HAP-1 (cell line): ENCODE measurements at regions not wholly inside any gene's neighbourhood (a gene's known extent, or its start where the extent isn't known, plus 50 kb on each side); places are given as distances from the start of the nearest gene placed in this dataset.

Source experiments
- DNase-seq, 2 experiments: peaks; one replicate each; pipeline ENCODE4 v3.0.0-alpha.2; 2016 to 2020; ENCODE audit warnings: low spot score in 2 of 2
- H3K27me3 ChIP-seq: fragments of 250-450 bp; sonication (Bioruptor Pico); 2 replicates; pipeline ENCODE4 v1.5.1; 2020; ENCODE audit warnings: low read depth, mild to moderate bottlenecking, moderate library complexity
- H3K36me3 ChIP-seq: fragments of 250-450 bp; sonication (Bioruptor Pico); replicated peaks from 2 replicates; pipeline ENCODE4 v1.5.1; 2020; ENCODE audit warnings: mild to moderate bottlenecking
- H3K4me1 ChIP-seq: fragments of 250-450 bp; sonication (Bioruptor Pico); 2 replicates; pipeline ENCODE4 v1.5.1; 2020; ENCODE audit warnings: mild to moderate bottlenecking
- H3K4me3 ChIP-seq: fragments of 250-450 bp; sonication (Bioruptor Pico); 2 replicates; pipeline ENCODE4 v1.5.1; 2020; ENCODE audit warnings: mild to moderate bottlenecking, moderate library complexity
- H3K9me3 ChIP-seq: fragments of 250-450 bp; sonication (Bioruptor Pico); 2 replicates; pipeline ENCODE4 v1.5.1; 2020; ENCODE audit warnings: mild to moderate bottlenecking, moderate library complexity
- in situ Hi-C: fragments of 300-500 bp; cut with MboI; formaldehyde crosslinking; loops from 3 replicates; pipeline ENCODE4 v1.14.3; 2020; ENCODE audit warnings: low sequenced_read_pairs, inconsistent platforms, mixed read lengths

DNA sequence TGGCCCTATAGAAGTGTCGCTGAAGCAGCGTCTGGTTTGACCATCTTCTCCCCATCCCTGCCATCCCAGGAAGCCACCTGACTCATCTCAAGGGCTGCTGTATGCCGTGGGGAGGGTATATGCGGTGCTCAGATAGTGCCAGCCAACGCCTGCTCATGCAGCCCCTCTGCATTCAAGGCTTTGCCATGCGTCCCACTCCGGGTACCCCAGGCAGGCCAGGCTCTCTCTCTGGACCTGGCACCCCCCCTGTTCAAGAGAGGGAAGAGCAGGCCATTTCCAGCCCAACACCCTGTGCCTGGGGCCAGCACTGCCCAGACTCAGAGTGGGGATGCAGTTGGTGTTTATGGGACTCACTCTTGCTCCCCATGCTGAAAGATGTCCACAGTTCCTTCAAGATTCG lies 130.0 kb downstream of the GLI2 start:
- H3K9me3 ChIP-seq, result no peaks in the 10 kb centered on the region
- no peaks in the 10 kb centered on the region for H3K36me3 ChIP-seq
- in situ Hi-C loops, result no loop called here
- H3K4me1 ChIP-seq, result no peaks in the 10 kb centered on the region
- no peak for DNase-seq
- no peak overlapping the region for H3K4me3 ChIP-seq
- H3K27me3 ChIP-seq, result no peaks in the 10 kb centered on the region

DNA sequence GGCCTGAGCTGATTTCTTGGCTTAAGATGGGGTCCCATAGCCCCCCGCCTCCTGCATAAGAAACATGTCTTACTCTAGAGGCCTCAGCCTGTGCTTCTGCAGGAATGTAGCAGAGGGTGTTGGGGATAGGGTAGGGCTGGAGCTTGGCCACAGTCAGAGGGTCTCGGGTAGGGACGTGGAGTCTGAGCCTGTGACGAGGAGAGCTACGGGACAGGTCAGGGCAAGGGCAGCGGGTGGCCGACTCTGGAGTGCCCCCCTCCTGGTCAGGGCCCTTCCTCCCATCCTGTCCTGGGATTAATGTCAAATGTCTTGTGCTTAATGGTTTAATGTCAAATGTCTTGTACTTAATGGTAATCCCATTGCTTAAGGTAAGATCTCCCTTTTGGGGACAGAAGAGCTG lies 130.4 kb downstream of the GLI2 start:
- H3K4me1 ChIP-seq, result no peaks in the 10 kb centered on the region
- no peak for DNase-seq
- no peaks in the 10 kb centered on the region for H3K27me3 ChIP-seq
- H3K4me3 ChIP-seq, result no peak overlapping the region
- in situ Hi-C loops, result no loop called here
- no peaks in the 10 kb centered on the region for H3K9me3 ChIP-seq
- no peaks in the 10 kb centered on the region for H3K36me3 ChIP-seq

DNA sequence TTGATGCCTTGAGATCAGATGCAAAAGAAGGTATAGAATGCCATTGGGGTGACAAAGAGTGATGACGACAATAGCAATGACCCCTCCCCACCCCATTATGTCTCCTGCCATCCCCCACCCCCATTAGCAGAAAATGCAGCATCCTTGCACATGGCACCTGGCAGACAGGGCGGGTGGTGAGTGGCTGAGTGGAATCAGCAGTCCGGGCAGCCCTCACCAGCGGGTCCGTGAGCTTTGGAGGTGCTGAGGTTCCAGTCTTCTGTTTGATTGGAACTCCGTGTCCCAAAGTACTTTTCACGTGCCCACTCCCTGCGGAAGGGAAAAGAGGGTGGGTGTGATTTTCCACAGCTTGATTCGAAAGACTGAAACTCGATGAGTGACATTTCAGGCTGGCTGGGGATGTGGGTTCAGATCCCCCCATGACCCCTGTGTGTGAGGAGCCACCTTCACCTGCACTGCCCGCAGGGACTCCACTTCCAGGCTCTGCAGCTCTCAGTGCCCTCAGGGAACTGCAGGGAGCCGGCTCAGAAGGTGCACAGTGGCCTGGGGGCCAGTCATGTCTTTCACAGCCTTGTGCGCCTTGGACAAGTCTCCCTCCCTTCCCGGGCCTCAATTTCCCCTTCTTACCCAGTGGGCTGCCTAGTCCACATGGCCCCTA lies 130.9 kb downstream of the GLI2 start:
- Histone ChIP-seq H3K4me3 (no peak overlapping the region), H3K9me3 (no peaks in the 10 kb centered on the region)
- in situ Hi-C loops, result no loop called here

DNA sequence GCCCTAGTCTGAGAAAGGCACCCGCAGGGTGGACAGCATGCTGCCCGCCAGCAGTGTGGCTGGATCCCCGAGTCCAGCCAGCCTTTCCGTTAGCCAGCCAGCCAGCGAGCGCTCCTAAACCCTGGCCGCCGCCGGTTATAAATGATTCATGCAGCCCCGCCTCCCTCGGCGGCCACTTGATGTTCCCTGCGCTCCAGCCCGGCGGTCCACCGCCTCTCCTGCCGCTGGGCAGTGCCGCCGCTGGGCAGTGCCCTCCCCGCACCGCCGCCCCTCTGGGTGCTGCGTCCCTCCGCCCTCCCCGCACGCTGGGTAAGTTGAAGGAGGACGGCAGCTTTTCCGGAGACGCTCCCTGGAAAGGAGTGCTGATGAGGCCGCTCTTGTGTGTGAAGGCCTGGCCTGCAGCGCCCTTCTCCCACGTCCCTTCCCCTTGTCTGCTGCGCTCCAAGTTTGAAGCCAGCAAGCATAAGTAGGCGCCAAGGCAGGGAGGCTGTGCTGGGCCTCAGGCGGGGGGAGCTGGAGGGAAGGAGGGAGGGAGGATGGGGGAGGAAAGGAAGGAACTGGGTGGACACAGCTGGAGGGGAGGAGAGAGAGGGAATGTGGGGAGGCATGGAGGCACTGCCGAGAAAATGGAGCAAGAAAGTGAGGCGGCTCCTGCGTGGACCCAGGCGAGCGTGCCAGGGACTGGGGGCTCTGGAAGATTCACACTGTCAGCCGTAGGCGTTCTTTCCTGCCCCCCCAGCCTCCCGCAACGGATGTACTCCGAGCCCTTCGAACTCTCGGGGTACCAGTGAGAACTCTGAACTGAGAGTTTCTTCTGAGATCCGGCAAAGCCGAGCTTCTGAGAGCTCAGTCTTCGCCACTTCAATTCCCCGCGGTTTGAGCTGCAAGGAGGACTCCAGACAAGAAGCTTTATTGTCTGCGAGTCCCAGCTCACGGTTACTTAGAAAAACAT lies 131.9 kb downstream of the GLI2 start:
- no peak overlapping the region for H3K4me3 ChIP-seq
- no peaks in the 10 kb centered on the region for H3K27me3 ChIP-seq
- H3K36me3 ChIP-seq, result no peaks in the 10 kb centered on the region
- H3K4me1 ChIP-seq, result no peaks in the 10 kb centered on the region
- DNase-seq, result no peak
- no peaks in the 10 kb centered on the region for H3K9me3 ChIP-seq
- in situ Hi-C loops, result no loop called here

More for the DNA sequence above, 130.9 kb downstream of the GLI2 start:
- no peaks in the 10 kb centered on the region for H3K4me1 ChIP-seq
- no peak for DNase-seq
- no peaks in the 10 kb centered on the region for H3K27me3 ChIP-seq
- no peaks in the 10 kb centered on the region for H3K36me3 ChIP-seq

DNA sequence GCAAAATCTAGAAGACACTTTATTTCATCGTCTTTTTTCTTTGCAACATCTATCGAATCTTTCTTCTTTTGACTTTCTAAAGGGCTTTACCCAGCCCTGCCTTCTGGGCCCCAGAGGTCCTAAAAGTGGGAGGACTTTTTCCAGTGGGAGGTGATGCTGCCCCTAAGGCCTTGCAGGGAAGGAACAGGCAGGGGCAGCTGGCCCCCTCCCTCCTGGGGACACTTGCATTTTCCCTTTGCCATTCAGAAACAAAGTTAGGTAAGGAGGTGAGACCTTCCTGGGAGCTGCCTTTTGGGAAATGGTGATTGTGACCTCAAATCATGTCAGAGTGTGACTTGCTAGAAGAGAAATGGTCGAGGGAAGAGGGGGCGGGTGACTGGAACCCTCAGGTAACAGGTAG lies 132.7 kb downstream of the GLI2 start:
- in situ Hi-C loops, result no loop called here
- DNase-seq, result no peak
- no peaks in the 10 kb centered on the region for H3K27me3 ChIP-seq
- no peaks in the 10 kb centered on the region for H3K36me3 ChIP-seq
- no peak overlapping the region for H3K4me3 ChIP-seq
- no peaks in the 10 kb centered on the region for H3K9me3 ChIP-seq
- H3K4me1 ChIP-seq, result no peaks in the 10 kb centered on the region

DNA sequence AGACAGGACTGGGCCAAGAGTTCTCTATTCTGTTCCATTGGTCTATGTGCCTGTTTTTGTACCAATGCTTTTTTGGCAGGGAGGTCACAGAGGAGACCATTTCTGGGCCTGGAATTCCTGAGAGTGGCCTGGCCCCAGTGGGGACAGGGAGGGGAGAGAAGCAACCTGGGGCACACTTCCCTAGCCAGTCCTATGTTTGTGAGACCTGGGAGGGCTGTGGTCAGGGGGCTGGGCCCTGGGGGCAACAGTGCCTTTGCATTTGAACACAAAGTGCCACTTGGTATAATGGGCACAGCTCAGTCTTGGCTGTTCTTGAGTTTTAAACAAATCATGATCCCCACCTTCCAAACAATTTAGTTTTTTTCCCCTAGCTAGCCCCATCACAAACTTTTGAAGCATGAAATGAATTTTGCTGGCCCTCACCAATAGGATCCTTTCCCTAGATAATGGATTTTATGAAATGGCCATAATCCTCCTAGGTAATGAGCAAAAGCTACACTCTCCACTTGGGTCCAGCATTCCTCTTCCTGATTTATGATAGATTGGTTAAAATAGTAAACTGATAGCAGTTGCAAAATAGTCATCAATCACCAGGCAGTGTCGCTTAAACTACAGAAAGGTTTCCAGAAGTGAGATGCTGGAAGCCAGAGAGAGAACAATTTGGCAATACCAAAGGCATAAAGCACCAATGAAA lies 133.5 kb downstream of the GLI2 start:
- DNase-seq, result no peak
- H3K4me3 ChIP-seq, result no peak overlapping the region
- no peaks in the 10 kb centered on the region for H3K4me1 ChIP-seq
- H3K9me3 ChIP-seq, result no peaks in the 10 kb centered on the region
- H3K36me3 ChIP-seq, result no peaks in the 10 kb centered on the region
- in situ Hi-C loops, result no loop called here
- no peaks in the 10 kb centered on the region for H3K27me3 ChIP-seq

DNA sequence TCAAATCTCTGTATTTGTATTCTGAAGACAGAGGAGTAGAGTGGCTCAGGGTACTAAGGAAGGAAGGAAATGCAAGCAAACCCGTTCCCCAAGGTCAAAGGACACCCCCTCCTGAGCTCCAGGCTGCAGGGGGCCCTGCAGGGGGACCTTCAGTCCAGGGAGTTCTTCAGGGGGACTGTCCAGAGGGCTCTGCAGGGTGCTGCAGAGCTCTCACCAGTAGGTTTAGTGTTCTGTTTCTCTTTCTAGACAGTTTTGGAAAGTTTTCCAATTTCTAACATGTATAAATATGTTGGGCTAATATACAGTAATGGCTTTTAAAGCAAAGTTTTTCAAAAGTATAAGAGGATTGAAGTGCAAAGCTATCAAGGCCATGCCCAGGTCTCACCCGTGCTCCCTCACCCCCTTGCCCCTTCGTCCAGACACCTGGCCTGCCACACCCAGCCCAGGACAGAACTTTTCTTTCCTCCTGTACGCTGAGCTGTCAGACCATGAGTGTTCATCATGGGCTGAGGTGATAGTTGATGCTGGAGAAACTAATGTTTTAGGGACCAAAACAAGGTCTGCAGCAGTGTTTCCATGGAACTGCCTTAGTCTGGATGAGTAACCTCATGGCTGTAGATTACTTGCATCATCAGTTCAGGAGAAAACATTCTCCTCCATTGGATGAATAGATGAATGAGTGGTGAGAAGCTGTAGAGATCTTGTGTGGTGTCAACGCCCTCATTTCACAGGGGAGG lies 134.2 kb downstream of the GLI2 start:
- H3K27me3 ChIP-seq, result no peaks in the 10 kb centered on the region
- DNase-seq, result no peak
- no peak overlapping the region for H3K4me3 ChIP-seq
- in situ Hi-C loops, result no loop called here
- H3K36me3 ChIP-seq, result no peaks in the 10 kb centered on the region
- H3K4me1 ChIP-seq, result no peaks in the 10 kb centered on the region
- H3K9me3 ChIP-seq, result no peaks in the 10 kb centered on the region

DNA sequence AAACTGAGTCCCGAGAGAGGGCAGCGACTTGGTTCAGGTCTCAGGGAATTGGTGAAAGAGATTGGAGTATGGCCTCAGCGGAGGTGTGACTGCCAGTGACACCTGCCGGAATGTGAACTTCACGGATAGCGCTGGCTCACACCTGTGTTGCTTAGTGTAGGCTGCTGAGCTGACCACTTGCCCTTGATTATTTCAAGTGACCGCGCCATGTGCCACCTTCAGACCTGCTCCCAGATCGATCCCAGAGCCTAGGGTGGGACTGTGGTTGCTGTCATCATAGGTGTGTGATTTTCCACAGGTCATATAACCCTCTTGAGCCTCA lies 134.8 kb downstream of the GLI2 start:
- no peaks in the 10 kb centered on the region for H3K9me3 ChIP-seq
- H3K4me1 ChIP-seq, result no peaks in the 10 kb centered on the region
- DNase-seq, result no peak
- H3K27me3 ChIP-seq, result no peaks in the 10 kb centered on the region
- in situ Hi-C loops, result no loop called here
- no peaks in the 10 kb centered on the region for H3K36me3 ChIP-seq
- no peak overlapping the region for H3K4me3 ChIP-seq

DNA sequence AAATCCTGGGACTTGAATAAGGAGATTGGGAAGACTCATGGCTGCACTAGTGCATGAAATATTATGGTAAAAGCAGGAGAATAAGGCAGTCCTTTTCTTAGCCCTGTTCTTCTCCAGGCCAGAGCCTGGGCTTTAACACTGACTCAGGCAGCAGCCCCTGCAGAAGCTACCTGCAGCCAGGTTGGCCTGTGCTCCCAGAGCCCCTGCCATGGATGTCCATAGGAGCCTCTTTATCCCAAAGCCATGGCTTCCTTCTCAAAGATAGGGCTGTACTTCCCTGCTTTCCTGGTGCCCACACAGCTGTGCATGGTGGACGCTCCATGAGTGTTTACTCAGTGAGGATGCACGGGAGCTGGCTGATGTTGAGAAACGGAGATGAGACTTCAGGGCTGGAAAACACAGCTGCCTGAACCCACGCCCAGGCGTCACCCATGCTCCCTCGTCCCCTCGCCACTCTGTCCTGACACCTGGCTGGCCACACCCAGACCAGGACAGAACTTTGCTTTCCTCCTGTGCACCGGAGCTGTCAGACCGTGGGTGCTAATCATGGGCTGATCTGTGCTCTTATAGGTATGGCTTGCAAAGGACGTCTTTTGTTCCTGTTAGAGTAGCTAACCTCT lies 135.5 kb downstream of the GLI2 start:
- no peaks in the 10 kb centered on the region for H3K9me3 ChIP-seq
- no peak for DNase-seq
- H3K36me3 ChIP-seq, result no peaks in the 10 kb centered on the region
- in situ Hi-C loops, result no loop called here
- no peaks in the 10 kb centered on the region for H3K27me3 ChIP-seq
- no peaks in the 10 kb centered on the region for H3K4me1 ChIP-seq
- no peak overlapping the region for H3K4me3 ChIP-seq

DNA sequence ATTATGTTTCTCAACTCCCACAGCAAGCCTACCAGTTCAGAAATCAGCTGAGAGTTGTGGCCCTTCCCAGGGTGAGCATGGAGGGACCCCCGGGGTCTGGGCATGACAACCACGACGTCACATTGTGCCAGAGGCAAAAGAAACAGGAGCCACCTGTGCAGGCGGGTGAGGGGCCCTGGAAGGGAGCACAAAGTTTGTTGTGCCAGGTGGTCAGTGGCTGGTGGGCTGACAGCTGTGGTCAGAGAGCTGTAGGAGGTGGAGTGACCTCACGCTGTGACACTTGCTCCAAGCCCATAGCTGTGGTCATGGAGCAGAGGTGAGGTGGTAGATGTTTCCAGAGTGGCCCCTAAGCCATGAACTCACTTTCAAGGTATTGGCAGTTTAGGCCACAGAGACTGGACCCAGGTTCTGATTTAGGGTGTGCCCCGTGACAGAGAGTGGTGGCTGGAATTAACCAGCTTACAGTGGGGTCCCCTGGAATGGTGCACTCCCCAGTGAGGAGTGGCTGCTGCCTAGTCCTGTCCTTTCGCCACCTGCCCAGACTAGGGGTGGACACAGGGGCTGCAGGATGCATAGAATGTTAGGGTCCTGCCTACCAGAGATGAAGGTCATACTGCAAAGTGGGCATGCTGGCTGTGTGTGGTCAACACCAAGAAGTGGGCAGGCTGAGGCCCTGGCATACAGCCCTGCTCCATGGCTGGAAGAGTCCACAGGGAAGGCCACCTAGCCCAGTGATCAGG lies 136.4 kb downstream of the GLI2 start:
- Histone ChIP-seq H3K9me3 (no peaks in the 10 kb centered on the region), H3K4me1 (no peaks in the 10 kb centered on the region), H3K4me3 (no peak overlapping the region), H3K27me3 (no peaks in the 10 kb centered on the region), H3K36me3 (no peaks in the 10 kb centered on the region)
- in situ Hi-C loops, result no loop called here
- DNase-seq, result no peak

DNA sequence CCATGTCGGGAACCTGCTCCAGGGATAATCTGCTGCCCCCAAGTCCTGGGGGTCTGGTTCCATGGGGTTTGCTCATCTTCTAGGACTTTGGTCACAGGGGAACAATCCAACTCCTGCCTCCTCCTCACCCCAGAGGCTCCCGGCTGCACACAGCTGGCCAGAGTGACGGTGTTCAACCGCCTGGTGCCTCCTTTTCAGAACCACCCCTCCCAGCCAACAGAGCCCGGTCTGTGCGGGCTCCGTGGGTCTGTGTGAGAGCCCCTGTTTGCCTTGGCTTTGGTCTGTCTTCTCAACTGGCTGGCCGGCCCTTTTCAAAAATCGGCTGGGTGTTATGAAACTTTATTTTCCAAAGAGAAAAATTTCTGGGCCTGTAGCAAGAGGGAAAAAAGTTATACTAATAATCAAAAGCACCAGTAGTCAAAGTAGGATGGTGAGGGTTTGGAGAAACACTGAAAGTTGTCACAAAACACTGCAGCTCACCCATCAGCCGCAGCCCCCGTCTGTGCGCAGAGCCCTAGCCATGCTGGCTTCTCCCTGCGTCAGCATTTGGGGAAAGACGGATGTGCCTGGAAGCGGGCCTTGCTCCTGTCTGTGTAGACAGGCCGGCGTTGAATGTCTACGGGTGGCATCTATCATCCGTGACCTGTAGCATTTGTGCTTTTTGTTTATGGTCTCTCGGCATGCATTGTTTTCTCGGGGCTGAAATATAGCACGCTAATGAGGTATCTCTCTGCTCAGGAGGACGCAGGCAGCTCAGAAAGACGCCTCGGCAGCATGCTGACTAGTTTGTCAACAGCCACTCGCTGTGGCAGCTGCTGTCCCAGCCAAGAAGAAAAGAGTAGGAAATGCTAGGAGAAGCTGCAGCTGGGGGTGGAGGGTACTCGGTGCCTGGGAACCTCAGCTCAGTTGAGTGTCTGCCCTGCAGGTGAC lies 138.6 kb downstream of the GLI2 start:
- Histone ChIP-seq H3K36me3 (no peaks in the 10 kb centered on the region), H3K27me3 (no peaks in the 10 kb centered on the region), H3K4me1 (no peaks in the 10 kb centered on the region), H3K4me3 (no peak overlapping the region), H3K9me3 (no peaks in the 10 kb centered on the region)
- in situ Hi-C loops, result no loop called here
- no peak for DNase-seq

DNA sequence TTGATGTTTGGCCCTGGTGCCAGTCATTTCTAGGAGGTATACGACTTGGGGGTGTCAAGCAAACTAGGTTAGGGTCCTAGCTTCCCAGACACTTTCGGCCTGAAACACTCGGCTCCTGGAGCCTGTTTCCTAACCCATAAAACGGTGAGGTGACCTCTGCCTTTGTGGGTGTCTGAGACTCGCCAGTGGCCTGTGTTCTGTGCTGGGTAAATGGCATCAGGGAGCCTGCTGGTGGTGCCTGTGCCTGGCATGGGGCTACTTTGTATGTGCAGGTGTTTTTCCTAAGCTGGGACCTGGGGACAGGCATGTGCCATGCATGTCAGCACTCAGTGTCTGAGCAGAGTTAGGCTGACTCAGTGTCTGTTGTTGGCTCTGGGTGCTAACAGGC lies 139.2 kb downstream of the GLI2 start:
- in situ Hi-C loops, result no loop called here
- no peak for DNase-seq
- Histone ChIP-seq H3K36me3 (no peaks in the 10 kb centered on the region), H3K27me3 (no peaks in the 10 kb centered on the region), H3K4me3 (no peak overlapping the region), H3K9me3 (no peaks in the 10 kb centered on the region), H3K4me1 (no peaks in the 10 kb centered on the region)
